Psoas muscle (tissue), 7 donors: ENCODE measurements at regions not wholly inside any gene's neighbourhood (a gene's known extent, or its start where the extent isn't known, plus 50 kb on each side); places are given as distances from the start of the nearest gene placed in this dataset.

Source experiments
- ATAC-seq, 4 donors: fragments of 200-7000 bp; cut with Tn5 transposase; one replicate each; pipeline ENCODE4 v1.9.1; 2020; ENCODE audit warnings: moderate library complexity in 3 of 4, mild to moderate bottlenecking in 2 of 4
- DNase-seq, 2 donors: peaks; one replicate each; pipeline ENCODE4 v3.0.0-alpha.2; 2020
- H3K27ac ChIP-seq: fragments of 200-600 bp; one replicate; pipeline ENCODE4 v1.8.0; 2022
- H3K27me3 ChIP-seq, 3 donors: fragments of 200-600 bp in 1 of 3; one replicate each; pipeline versions ENCODE4 v1.6.1 to v1.8.0; 2013 to 2022; ENCODE audit warnings: low read length in 2 of 3, mild to moderate bottlenecking in 2 of 3, moderate library complexity in 1 of 3; ENCODE audit not compliant: insufficient read depth in 3 of 3
- H3K36me3 ChIP-seq, 2 donors: fragments of 200-600 bp in 1 of 2; one replicate each; pipeline versions ENCODE4 v1.6.1 to v1.8.0; 2013 to 2022; ENCODE audit warnings: low read depth in 1 of 2, mild to moderate bottlenecking in 1 of 2, moderate library complexity in 1 of 2; ENCODE audit not compliant: insufficient read depth in 1 of 2
- H3K4me1 ChIP-seq: fragments of 200-600 bp; one replicate; pipeline ENCODE4 v1.8.0; 2022
- H3K4me3 ChIP-seq: fragments of 200-600 bp; one replicate; pipeline ENCODE4 v1.8.0; 2022; ENCODE audit warnings: mild to moderate bottlenecking
- H3K9me3 ChIP-seq: fragments of 200-600 bp; one replicate; pipeline ENCODE4 v1.8.0; 2022
- CTCF ChIP-seq: fragments of 200-600 bp; IDR thresholded peaks from one replicate; pipeline ENCODE4 v1.8.0; 2022; ENCODE audit warnings: antibody characterized with exemption
- WGBS, 3 donors: extraction: QIAGEN DNeasy Blood & Tissue Kit; methylation state at CpG; one replicate each; pipeline versions ENCODE4 v1.1.6 to v1.1.7; 2013; 5-methylcytosine and 5-hydroxymethylcytosine counted together
- intact Hi-C, 2 donors: fragments of 100-400 bp; cut with DNase I; formaldehyde crosslinking; loops; one replicate each; pipeline versions ENCODE4 v1.11.0 to v1.14.2; 2022
- donor health status: healthy with polysubstance abuse.
- donor health status: DM: no; HTN: no; CAD: no; lungs with moderate emphysema.
- donor health status: Bipolar disorder and iron deficiency.
- donor health status: healthy.
- donor health status: DM: yes; HTN: yes; CAD: no.
- donor health status: DM: no; HTN: no; CAD: no.
- donor health status: DM: yes; HTN: yes; CAD: no.

DNA sequence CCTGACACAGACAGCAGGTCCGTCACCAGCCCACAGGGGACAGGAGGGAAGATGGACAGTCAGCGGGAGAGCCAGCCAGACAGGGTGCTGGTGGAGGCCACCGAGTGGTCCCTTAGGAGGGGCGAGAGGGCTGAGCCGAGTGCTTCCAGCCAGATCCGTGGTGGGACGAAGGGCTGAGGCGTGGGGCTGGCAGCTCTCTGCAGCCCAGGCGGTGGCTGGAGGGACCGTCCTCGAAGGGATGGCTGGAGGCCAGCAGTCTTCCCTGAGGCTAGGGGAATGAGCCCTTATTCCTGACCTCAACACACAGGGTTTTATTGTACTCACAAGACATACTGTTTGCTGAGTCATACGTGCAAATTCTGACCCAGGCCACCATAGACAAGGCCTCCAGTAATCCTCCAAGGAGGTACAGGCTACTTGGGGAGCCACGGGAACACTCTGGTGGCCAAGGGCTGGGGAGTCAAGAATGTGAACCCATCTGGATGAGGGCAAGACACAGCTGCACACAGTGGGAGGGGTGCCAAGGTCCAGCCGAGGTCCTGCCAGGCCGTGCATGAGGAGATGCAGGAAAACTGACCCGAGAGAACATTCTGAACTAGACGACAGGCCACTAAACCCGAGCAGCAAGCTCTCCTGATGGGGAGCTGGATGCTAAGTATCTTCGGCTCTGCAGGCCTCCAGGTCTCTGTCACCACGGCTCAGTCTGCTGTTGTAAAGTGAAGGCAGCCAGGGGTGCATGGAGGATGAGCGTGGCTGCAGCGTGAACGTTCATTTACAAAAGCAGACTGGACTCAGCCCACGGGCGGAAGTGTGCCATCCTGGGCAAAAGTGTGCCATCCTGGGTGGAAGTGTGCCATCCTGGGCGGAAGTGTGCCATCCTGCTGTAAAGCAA is 242.5 kb downstream of the TTLL2 start:
- Histone ChIP-seq H3K4me1 (peaks cover 9% of the 10 kb centered on the region), H3K36me3 (no peaks in the 10 kb centered on the region), H3K27me3 (peaks cover 0 to 2% (median 0%) of the 10 kb centered on the region in 3 donors), H3K27ac (no peak overlapping the region), H3K4me3 (no peak overlapping the region), H3K9me3 (no peaks in the 10 kb centered on the region)
- intact Hi-C loops: no loop called here
- TF ChIP-seq CTCF: no peak
- ATAC-seq (peak; percentile 30 to 83 (median 74)), DNase-seq (peak in 1 of 2 donors; percentile 87)
- WGBS, 3 donors: 31 to 61% (median 37%) methylated on average over 26 of the region's 26 CpGs

- ATAC-seq (no peak), DNase-seq (no peak)
- no peak for TF ChIP-seq CTCF
- 91 to 97% (median 93%) methylated on average over 18 of the region's 18 CpGs for whole genome bisulfite sequencing, 3 donors
- H3K4me1 ChIP-seq: peaks cover 12% of the 10 kb centered on the region
- no peaks in the 10 kb centered on the region for H3K36me3 ChIP-seq
- H3K27ac ChIP-seq: no peak overlapping the region
- H3K4me3 ChIP-seq: no peak overlapping the region
- peaks cover 0 to 2% (median 0%) of the 10 kb centered on the region in 3 donors for H3K27me3 ChIP-seq
- no peaks in the 10 kb centered on the region for H3K9me3 ChIP-seq
- intact Hi-C loops: no loop called here
Observed at GRCh38 chr6:167568407-167569024, 243.6 kb downstream of the TTLL2 start.

- no peak for TF ChIP-seq CTCF
- DNase-seq (no peak), ATAC-seq (no peak)
- H3K4me3 ChIP-seq: no peak overlapping the region
- H3K36me3 ChIP-seq: no peaks in the 10 kb centered on the region
- peaks cover 0 to 2% (median 0%) of the 10 kb centered on the region in 3 donors for H3K27me3 ChIP-seq
- 92 to 94% (median 92%) methylated on average over 31 of the region's 31 CpGs for WGBS, 3 donors
- peaks cover 12% of the 10 kb centered on the region for H3K4me1 ChIP-seq
- intact Hi-C loops: no loop called here
- H3K27ac ChIP-seq: no peak overlapping the region
- H3K9me3 ChIP-seq: no peaks in the 10 kb centered on the region
Observed at GRCh38 chr6:167569041-167569805, 244.3 kb downstream of the TTLL2 start.

GRCh38 chr6:167569879-167570278 is 245.0 kb downstream of the TTLL2 start:
- Histone ChIP-seq H3K4me1 (peaks cover 12% of the 10 kb centered on the region), H3K27ac (no peak overlapping the region), H3K27me3 (peaks cover 0 to 2% (median 0%) of the 10 kb centered on the region in 3 donors), H3K4me3 (no peak overlapping the region), H3K9me3 (no peaks in the 10 kb centered on the region), H3K36me3 (no peaks in the 10 kb centered on the region)
- DNase-seq (no peak), ATAC-seq (no peak)
- whole genome bisulfite sequencing, 3 donors: 91 to 96% (median 94%) methylated on average over 14 of the region's 14 CpGs
- TF ChIP-seq CTCF: no peak
- intact Hi-C loops: no loop called here
